HG02973 (cell line): ENCODE measurements at regions not wholly inside any gene's neighbourhood (a gene's known extent, or its start where the extent isn't known, plus 50 kb on each side); places are given as distances from the start of the nearest gene placed in this dataset.

ENCODE experiments used
- ATAC-seq: cut with Tn5 transposase; IDR thresholded peaks from one replicate; pipeline ENCODE4 v1.9.1; 2021; ENCODE audit warnings: moderate library complexity; ENCODE audit not compliant: unreplicated experiment

DNA sequence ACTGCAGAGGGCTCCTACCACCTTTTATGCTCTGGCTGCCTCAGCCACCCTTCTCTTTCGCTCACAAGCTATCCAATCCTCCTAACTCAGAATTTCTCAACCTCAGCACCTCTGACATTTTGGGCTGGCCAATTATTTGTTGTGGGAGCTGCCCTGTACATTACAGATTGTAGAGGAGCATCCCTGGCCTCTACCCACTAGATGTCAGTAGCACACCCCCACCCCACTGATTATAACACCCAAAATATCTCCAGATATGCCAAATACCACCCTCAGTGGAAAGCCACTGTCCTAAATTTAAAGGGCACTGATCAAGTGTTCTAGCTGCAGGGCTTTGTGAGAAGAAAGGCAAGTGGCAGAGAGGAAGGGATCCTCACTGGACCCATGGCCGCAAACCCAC, 443.1 kb downstream of the SOX6 start:
- ATAC-seq, result no peak
